ENCODE measurements at regions not wholly inside any gene's neighbourhood (a gene's known extent, or its start where the extent isn't known, plus 50 kb on each side); places are given as distances from the start of the nearest gene placed in this dataset.
A peak's percentile ranks its signal among the peaks of the same experiment; 100 is the strongest.
"Not testable (repeated sequence)": the region's sequence is repeated elsewhere in the genome, so short reads cannot be mapped to it uniquely, and the experiment has no call there.

DNA sequence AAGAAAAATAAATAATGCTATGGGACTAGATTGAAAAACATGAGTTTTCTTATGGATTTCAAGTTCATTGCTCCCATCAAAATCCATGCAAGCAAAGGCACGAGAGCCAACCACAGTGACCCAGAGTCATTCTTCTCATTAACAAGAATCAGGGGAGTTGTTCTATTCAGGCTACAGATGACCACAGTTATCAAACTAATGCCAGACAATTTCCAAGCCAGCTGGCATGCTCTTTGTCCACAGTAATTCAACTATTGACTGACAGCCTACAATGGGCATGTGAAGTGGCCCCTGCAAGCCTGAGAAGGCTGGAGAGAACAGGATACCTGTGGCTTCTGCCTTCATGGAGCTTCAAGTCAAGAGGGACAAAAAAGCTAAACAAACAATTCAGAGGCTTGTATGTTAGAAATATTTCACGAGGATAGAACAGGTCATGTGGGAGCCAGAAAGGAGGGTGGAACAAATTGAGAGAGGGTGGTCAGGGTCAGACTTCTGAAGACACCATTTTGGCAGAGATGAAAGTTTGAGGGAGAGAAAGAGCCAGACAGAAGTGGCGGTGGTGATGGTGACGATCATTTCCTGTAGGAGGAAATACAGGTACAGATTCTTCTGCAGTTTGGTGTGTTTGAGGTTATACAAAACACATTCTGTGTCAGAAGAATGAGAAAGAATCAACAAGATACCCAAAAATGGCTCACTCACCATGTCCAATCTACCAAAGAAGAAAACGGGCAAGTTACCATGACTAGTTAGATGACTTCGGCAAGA, 732.4 kb downstream of the RNF144A start:
- DNase-seq = peak in 1 of 2 donors; percentile 30

- no peak for DNase-seq
These were observed 736.4 kb downstream of the RNF144A start for GRCh38 chr2:7653617-7654016.

DNA sequence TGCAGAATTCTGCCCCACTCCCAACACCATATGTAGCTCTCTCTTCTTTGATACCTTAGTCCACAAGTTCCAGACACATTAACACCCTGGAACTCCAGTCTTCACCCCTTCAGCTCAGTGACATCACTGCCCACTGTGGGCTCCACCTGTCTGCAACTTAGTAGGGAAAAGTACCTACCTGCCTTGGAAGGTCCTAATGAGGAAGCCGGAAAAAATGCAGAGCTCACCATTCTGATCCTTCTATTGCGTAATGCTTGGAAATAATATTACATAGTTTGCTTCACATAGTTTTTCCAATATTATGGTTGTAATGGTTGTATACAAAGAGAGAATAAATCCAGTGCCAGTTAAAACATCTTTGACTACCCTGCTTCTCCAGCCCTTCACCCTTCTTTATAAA, 738.4 kb downstream of the RNF144A start:
- no peak for DNase-seq

DNA sequence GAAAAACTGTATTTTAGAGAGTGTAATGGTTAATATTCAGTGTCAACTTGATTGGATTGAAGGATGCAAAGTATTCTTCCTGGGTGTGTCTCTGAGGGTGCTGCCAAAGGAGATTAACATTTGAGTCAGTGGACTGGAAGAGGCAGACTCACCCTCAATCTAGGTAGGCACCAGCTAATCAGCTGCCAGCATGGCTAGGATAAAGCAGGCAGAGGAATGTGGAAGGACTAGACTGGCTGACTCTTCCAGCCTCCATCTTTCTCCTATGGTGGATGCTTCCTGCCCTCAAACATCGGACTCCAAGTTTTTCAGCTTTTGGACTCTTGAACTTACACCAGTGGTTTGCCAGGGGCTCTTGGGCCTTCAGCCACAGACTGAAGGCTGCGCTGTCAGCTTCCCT, 740.3 kb downstream of the RNF144A start:
- not testable (repeated sequence) for DNase-seq

- no peak for DNase-seq
These were observed 741.3 kb downstream of the RNF144A start for GRCh38 chr2:7658486-7658885.

- DNase-seq = no peak
These were observed 743.6 kb downstream of the RNF144A start for GRCh38 chr2:7660816-7661215.

- no peak for DNase-seq
These were observed 744.3 kb downstream of the RNF144A start for GRCh38 chr2:7661502-7661901.

DNA sequence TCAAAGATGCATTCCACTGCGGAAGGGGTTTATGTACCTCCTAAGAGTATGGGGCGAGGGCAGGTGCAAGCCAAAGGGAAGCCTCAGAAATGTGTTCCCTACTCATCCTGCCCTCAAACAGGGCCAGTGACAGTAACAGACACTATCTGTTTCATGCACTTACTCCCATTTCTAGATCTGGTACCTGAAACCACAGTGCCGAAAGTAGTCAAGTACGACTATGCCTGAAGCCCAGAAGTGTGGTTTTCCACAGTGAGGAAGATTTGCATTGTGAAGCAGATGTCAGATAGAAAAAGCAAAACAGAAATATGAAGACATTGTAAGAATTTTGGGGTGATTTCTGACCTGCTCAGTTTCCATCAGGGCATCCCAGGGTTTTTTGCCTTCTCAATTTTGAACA, 748.7 kb downstream of the RNF144A start:
- no peak for DNase-seq

- DNase-seq = no peak
These were observed 749.5 kb downstream of the RNF144A start for GRCh38 chr2:7666596-7667259.

DNA sequence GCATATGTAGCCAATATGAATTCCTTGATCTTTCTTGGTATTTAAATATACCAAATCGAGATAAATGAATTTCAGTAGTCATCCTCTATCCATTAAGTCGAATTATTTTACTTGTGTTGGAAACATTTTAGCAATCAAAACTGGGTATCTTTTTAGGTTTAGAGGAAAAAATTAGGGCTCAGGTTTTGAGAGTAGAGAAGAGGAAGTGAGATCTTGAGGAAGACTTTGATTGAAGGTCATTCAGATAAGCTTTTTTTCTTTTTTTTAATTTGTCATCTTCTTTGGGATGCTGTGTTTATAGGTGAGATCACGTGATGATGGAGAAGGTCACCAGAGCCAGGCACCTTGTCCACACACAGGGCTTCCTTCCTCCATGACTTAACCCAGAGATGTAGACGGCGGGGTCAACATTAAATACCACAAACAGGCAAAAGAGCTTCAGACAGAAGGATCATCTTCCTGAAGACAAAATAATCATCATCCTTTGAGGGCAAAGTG, 750.1 kb downstream of the RNF144A start:
- no peak for DNase-seq

- DNase-seq = no peak
These were observed 753.9 kb downstream of the RNF144A start for GRCh38 chr2:7670905-7671641.

- peak; percentile 42 to 61 for DNase-seq
These were observed 754.9 kb downstream of the RNF144A start for GRCh38 chr2:7672027-7672684.

DNA sequence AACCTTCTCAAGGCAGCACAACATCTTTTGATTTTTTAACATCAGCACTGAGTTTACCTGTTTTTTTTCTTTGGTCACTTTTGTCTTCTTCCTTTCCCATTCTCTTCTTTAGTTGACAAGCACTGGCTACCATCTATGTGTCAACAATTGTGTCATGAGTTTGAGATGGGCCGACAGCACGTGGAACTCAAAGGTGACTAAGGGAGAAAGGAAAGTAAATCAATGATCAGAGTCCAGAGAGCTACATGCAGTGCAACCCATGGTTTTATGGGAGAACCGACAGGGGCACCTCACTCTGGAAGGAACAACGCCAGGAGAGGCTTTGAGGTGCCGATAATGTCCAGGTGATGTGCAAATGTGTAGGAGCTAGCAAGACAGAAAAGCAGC, 755.5 kb downstream of the RNF144A start:
- no peak for DNase-seq

GRCh38 chr2:7673101-7673500, 755.9 kb downstream of the RNF144A start:
- no peak for DNase-seq

DNA sequence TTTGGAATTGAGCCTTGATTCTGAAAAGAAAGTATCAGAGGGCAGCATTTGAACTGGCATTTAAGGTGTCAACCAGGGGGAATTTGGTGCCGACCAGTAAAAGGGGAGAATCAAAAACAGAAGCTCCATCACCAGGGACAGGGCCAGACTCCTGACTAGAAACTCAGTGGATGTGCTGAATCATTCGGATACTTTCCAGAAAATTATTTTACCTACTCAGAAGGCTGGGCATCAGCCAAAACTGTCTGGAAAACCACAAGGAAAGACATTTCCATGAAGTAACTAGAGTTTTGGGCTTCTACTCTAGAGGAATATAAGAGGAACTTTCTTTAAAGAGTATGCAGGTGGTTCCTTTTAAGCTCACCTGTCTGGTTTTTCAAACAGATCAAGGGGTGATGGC, 756.6 kb downstream of the RNF144A start:
- no peak for DNase-seq

- no peak for DNase-seq
These were observed 757.4 kb downstream of the RNF144A start for GRCh38 chr2:7674606-7675005.

DNA sequence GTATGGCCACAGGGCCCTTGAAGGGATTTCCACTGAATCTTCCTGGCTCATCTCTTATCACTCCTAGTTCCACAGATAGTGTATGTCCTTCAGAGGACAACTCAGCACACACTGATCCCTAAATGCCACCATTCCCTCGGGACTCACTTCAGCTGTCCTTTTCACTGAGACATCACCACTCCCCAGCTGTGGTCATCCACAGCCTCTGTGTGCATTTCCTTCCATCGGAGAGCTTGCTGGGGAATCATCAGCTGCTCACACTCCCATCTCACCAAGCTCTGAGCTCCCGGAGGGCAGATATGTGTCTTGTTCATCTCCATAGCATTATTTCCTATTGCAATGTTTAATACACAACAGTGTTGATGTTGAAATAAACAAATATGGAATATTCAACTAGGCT, 759.5 kb downstream of the RNF144A start:
- no peak for DNase-seq

GRCh38 chr2:7681881-7682461, 764.8 kb downstream of the RNF144A start:
- DNase-seq = no peak

DNA sequence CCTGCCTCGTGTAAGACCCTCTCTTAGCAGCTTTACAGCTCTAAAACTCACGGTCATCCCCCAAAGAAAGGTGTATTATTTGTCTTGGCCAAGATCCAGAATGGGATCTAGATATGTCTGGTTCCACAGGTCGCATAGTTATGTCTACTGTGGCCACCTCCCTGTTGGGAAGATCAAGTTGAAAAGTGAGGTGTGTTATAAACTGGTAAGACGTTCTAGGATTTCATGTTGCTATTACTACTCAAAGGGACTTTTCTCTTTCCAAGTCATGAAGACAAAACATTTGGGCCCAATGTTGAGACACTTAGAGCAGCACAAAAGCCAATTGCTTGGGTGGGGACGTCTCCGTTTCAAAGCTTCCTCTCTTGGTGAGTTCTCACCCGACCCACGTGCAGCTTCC, 766.0 kb downstream of the RNF144A start:
- no peak for DNase-seq

- no peak for DNase-seq
These were observed 766.5 kb downstream of the RNF144A start for GRCh38 chr2:7683708-7684107.

DNA sequence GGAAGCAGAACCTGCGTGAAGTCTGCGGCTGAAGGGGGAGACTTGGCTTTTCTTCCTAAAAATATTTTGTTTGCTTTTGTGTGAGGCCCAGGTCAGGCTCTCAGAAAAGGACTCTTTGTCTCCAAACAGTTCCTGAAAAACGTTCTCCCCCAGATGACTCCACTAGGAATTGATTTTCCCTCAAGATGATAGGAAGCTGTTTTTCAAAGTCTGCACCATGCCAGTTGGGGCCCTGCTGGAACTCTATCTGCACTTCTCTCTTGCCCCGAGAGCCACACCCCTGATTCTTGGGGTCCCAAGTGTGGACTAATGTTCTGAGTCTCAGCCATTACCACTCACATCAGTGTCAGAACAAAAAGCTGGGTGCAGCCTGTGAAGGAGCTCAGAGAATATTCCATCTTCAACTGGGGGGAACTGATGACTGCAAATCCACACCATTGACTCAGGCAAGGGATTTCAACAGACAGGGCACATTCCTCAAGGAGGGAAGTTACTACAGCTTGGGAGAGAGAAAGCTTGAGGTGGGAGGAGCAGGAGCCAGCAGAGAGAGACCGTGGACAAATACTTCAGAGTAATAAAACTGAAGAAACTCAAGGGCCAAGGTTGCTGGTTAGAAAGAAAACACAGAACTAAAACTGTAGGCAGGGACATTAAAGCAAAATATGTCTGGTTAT, 768.3 kb downstream of the RNF144A start:
- no peak for DNase-seq

DNA sequence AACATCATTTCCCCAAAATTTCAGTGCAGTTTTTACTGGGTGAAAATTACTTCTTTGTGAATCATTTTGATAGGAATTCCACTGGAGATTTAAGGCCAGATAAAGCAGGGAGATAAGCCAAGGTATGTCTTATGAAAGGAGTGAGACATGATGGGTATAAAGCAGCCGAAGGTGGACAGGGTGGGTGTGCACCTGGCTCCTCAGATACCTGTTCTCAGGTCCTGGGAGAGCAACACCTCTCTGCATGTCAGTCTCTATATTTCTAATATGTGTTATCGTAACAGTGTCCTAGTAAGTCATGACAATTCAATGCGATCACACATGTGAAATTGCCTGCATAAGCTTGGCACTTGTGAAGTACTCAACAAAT, 768.8 kb downstream of the RNF144A start:
- DNase-seq = no peak
